NB4 (cell line): ENCODE measurements at regions not wholly inside any gene's neighbourhood (a gene's known extent, or its start where the extent isn't known, plus 50 kb on each side); places are given as distances from the start of the nearest gene placed in this dataset.

Experiments
- DNase-seq: peaks from one replicate; pipeline ENCODE4 v3.0.0; 2010; ENCODE audit warnings: low read depth
- H3K4me3 ChIP-seq: one replicate; pipeline ENCODE4 v1.5.1; 2011; ENCODE audit warnings: mild to moderate bottlenecking, low read depth, low read length, moderate library complexity
- CTCF ChIP-seq: IDR thresholded peaks from one replicate; pipeline ENCODE4 v1.5.1; 2012; ENCODE audit warnings: low read depth, low read length
- MAX ChIP-seq: IDR thresholded peaks from 2 replicates; pipeline ENCODE4 v1.6.1; 2011; ENCODE audit warnings: low read depth, low read length
- MYC ChIP-seq: IDR thresholded peaks from 2 replicates; pipeline ENCODE4 v1.6.1; 2011; ENCODE audit warnings: low read depth, low read length
- POLR2A ChIP-seq: IDR thresholded peaks from 2 replicates; pipeline ENCODE4 v1.6.1; 2011; ENCODE audit warnings: mild to moderate bottlenecking; ENCODE audit not compliant: insufficient read length; ENCODE audit errors: extremely low read depth

- no peak for TF ChIP-seq CTCF
- TF ChIP-seq MAX = no peak
- H3K4me3 ChIP-seq = no peak overlapping the region
- no peak for DNase-seq
Observed at GRCh38 chr13:90253806-90254205, 1093.7 kb upstream of the MIR17HG start.

- no peak for DNase-seq
- H3K4me3 ChIP-seq = no peak overlapping the region
- no peak for TF ChIP-seq CTCF
- TF ChIP-seq MYC = no peak
- no peak for TF ChIP-seq MAX
- no peak for TF ChIP-seq POLR2A
Observed at GRCh38 chr13:90254437-90254836, 1093.0 kb upstream of the MIR17HG start.

GRCh38 chr13:90256746-90257145 lies 1090.7 kb upstream of the MIR17HG start:
- DNase-seq = no peak
- TF ChIP-seq MAX = no peak
- no peak for TF ChIP-seq MYC
- no peak for TF ChIP-seq POLR2A
- TF ChIP-seq CTCF = no peak
- H3K4me3 ChIP-seq = no peak overlapping the region

GRCh38 chr13:90258129-90258528 lies 1089.4 kb upstream of the MIR17HG start:
- DNase-seq = no peak
- TF ChIP-seq MYC (no peak), CTCF (no peak), POLR2A (no peak), MAX (no peak)
- no peak overlapping the region for H3K4me3 ChIP-seq

- no peak for DNase-seq
- TF ChIP-seq MYC (no peak), CTCF (no peak), POLR2A (no peak), MAX (no peak)
- no peak overlapping the region for H3K4me3 ChIP-seq
Observed at GRCh38 chr13:90261343-90261742, 1086.1 kb upstream of the MIR17HG start.

- no peak overlapping the region for H3K4me3 ChIP-seq
- no peak for TF ChIP-seq CTCF
- TF ChIP-seq MYC = no peak
- TF ChIP-seq POLR2A = no peak
- TF ChIP-seq MAX = no peak
- DNase-seq = no peak
Observed at GRCh38 chr13:90270226-90270625, 1077.3 kb upstream of the MIR17HG start.
